Neutrophil (primary cell): ENCODE measurements at regions not wholly inside any gene's neighbourhood (a gene's known extent, or its start where the extent isn't known, plus 50 kb on each side); places are given as distances from the start of the nearest gene placed in this dataset.

ENCODE experiments used
- H3K27ac ChIP-seq: fragments of 200-600 bp; sonication (generic); 2 replicates; pipeline ENCODE4 v1.5.1; 2016; ENCODE audit warnings: mild to moderate bottlenecking, moderate library complexity
- H3K27me3 ChIP-seq: fragments of 200-600 bp; sonication (generic); 2 replicates; pipeline ENCODE4 v1.6.0; 2016; ENCODE audit warnings: mild to moderate bottlenecking
- H3K36me3 ChIP-seq: fragments of 200-600 bp; sonication (generic); 2 replicates; pipeline ENCODE4 v1.5.1; 2017
- H3K4me1 ChIP-seq, 2 experiments: fragments of 200-600 bp in 1 of 2; sonication (generic) in 1 of 2; 1 replicate in 1 of 2; 2 replicates in 1 of 2; pipeline versions ENCODE4 v1.5.1 to v1.6.1; 2013 to 2016; ENCODE audit warnings: low read depth in 1 of 2, low read length in 1 of 2, mild to moderate bottlenecking in 1 of 2, moderate library complexity in 1 of 2; ENCODE audit not compliant: control insufficient read depth in 1 of 2, insufficient read depth in 1 of 2
- H3K4me3 ChIP-seq, 2 experiments: fragments of 200-600 bp in 1 of 2; sonication (generic) in 1 of 2; 1 replicate in 1 of 2; 2 replicates in 1 of 2; pipeline ENCODE4 v1.5.1; 2013 to 2016; ENCODE audit warnings: low read depth in 1 of 2, low read length in 1 of 2, mild to moderate bottlenecking in 1 of 2, moderate library complexity in 1 of 2
- H3K9me3 ChIP-seq: fragments of 200-600 bp; sonication (generic); 2 replicates; pipeline ENCODE4 v1.5.1; 2016
- CTCF ChIP-seq: fragments of 200-600 bp; sonication (generic); IDR thresholded peaks from 2 replicates; pipeline ENCODE4 v1.5.1; 2016; ENCODE audit warnings: antibody characterized with exemption

GRCh38 chr17:79458356-79458755 is 152.5 kb downstream of the RBFOX3 start:
- Histone ChIP-seq H3K27me3 (no peaks in the 10 kb centered on the region), H3K4me1 (no peaks in the 10 kb centered on the region), H3K36me3 (no peaks in the 10 kb centered on the region), H3K9me3 (no peaks in the 10 kb centered on the region), H3K4me3 (no peak overlapping the region), H3K27ac (no peak overlapping the region)
- no peak for TF ChIP-seq CTCF

GRCh38 chr17:79457889-79458288 is 153.0 kb downstream of the RBFOX3 start:
- Histone ChIP-seq H3K27me3 (no peaks in the 10 kb centered on the region), H3K4me3 (no peak overlapping the region), H3K9me3 (no peaks in the 10 kb centered on the region), H3K27ac (no peak overlapping the region), H3K4me1 (no peaks in the 10 kb centered on the region), H3K36me3 (no peaks in the 10 kb centered on the region)
- no peak for TF ChIP-seq CTCF

GRCh38 chr17:79457376-79457775 is 153.5 kb downstream of the RBFOX3 start:
- H3K9me3 ChIP-seq = no peaks in the 10 kb centered on the region
- no peak overlapping the region for H3K27ac ChIP-seq
- H3K4me3 ChIP-seq = no peak overlapping the region
- no peaks in the 10 kb centered on the region for H3K27me3 ChIP-seq
- H3K4me1 ChIP-seq = no peaks in the 10 kb centered on the region
- TF ChIP-seq CTCF = no peak
- no peaks in the 10 kb centered on the region for H3K36me3 ChIP-seq

GRCh38 chr17:79455636-79456035 is 155.2 kb downstream of the RBFOX3 start:
- Histone ChIP-seq H3K4me3 (no peak overlapping the region), H3K9me3 (no peaks in the 10 kb centered on the region), H3K27me3 (no peaks in the 10 kb centered on the region), H3K27ac (no peak overlapping the region), H3K4me1 (no peaks in the 10 kb centered on the region), H3K36me3 (no peaks in the 10 kb centered on the region)
- no peak for TF ChIP-seq CTCF

- H3K4me1 ChIP-seq = no peaks in the 10 kb centered on the region
- no peaks in the 10 kb centered on the region for H3K36me3 ChIP-seq
- H3K9me3 ChIP-seq = no peaks in the 10 kb centered on the region
- no peaks in the 10 kb centered on the region for H3K27me3 ChIP-seq
- H3K4me3 ChIP-seq = no peak overlapping the region
- H3K27ac ChIP-seq = no peak overlapping the region
- no peak for TF ChIP-seq CTCF
These were observed 156.0 kb downstream of the RBFOX3 start for GRCh38 chr17:79454826-79455225.

- no peaks in the 10 kb centered on the region for H3K9me3 ChIP-seq
- no peak overlapping the region for H3K27ac ChIP-seq
- no peaks in the 10 kb centered on the region for H3K27me3 ChIP-seq
- H3K4me1 ChIP-seq = no peaks in the 10 kb centered on the region
- H3K4me3 ChIP-seq = no peak overlapping the region
- TF ChIP-seq CTCF = no peak
- H3K36me3 ChIP-seq = no peaks in the 10 kb centered on the region
These were observed 157.4 kb downstream of the RBFOX3 start for GRCh38 chr17:79453481-79453880.
